ENCODE measurements at regions not wholly inside any gene's neighbourhood (a gene's known extent, or its start where the extent isn't known, plus 50 kb on each side); places are given as distances from the start of the nearest gene placed in this dataset.

DNA sequence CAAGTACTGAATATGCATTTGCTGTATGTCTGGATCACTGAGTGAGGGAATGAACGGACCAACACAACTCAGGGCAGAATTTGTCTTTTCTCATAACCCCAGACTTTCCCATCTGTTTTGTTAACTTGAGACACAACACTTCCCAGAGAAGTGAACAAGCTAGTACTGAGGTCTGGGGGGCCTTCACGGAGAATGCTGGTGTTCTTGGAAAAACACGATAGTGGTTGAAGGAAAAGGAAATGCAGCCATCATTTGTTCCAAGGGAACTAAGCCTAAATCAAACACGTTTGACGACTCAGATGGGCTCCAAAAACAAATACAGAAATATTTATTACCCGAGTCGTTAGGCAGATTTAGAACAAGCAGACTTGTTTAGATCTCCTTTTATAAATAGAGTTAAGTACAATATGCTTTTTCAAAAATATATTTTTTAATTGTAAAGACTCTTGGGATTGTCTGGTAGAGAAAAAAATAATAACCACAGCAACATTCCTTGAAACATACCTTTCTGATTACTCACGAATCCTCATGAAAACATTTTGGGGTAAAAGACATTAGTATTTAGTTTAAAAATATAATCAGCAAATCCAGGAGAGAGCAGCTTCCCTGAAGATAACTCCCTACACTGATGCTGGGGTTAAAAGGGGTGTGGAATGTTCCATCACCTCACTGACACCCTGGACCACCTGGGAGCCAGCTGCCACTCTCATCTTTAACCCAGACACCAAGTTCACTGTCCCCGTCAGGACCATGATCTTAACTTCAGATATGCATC, 427.7 kb upstream of the RUNX1 start:
- no peaks in the 10 kb centered on the region for H3K9me3 ChIP-seq
- TF ChIP-seq, protein P1, sequence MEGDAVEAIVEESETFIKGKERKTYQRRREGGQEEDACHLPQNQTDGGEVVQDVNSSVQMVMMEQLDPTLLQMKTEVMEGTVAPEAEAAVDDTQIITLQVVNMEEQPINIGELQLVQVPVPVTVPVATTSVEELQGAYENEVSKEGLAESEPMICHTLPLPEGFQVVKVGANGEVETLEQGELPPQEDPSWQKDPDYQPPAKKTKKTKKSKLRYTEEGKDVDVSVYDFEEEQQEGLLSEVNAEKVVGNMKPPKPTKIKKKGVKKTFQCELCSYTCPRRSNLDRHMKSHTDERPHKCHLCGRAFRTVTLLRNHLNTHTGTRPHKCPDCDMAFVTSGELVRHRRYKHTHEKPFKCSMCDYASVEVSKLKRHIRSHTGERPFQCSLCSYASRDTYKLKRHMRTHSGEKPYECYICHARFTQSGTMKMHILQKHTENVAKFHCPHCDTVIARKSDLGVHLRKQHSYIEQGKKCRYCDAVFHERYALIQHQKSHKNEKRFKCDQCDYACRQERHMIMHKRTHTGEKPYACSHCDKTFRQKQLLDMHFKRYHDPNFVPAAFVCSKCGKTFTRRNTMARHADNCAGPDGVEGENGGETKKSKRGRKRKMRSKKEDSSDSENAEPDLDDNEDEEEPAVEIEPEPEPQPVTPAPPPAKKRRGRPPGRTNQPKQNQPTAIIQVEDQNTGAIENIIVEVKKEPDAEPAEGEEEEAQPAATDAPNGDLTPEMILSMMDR (IDR thresholded peaks at IDR 0.05), result no peak
- TF ChIP-seq POLR2AphosphoS5 (IDR thresholded peaks at IDR 0.05), result no peak
- no peak for TF ChIP-seq POLR2A (IDR thresholded peaks at IDR 0.05)
- no peak for TF ChIP-seq EP300 (IDR thresholded peaks at IDR 0.05)
- H3K36me3 ChIP-seq, result no peaks in the 10 kb centered on the region
- H3K27ac ChIP-seq, result peak overlapping the region in 3 of 4 donors; percentile 23 to 71 (median 24)
- peaks cover 0 to 10% (median 3%) of the 10 kb centered on the region in 4 donors for H3K4me1 ChIP-seq
- H3K27me3 ChIP-seq, result no peaks in the 10 kb centered on the region
- no peak overlapping the region for H3K4me3 ChIP-seq
- ATAC-seq (ENCODE audit: low FRiP score in 2 of 2) (no peak), DNase-seq (no peak)
- 44 to 53% methylated on average over 9 of the region's 9 CpGs for WGBS, 2 donors

GRCh38 chr21:35475762-35476161, 426.7 kb upstream of the RUNX1 start:
- Histone ChIP-seq H3K4me3 (no peak overlapping the region), H3K27me3 (no peaks in the 10 kb centered on the region), H3K4me1 (peaks cover 0 to 10% (median 3%) of the 10 kb centered on the region in 4 donors), H3K27ac (peak overlapping the region; percentile 23 to 71 (median 31)), H3K36me3 (no peaks in the 10 kb centered on the region), H3K9me3 (no peaks in the 10 kb centered on the region)
- peak in 1 of 2 donors; percentile 81 for ATAC-seq (ENCODE audit: low FRiP score in 2 of 2)
- 28 to 49% methylated on average over 4 of the region's 4 CpGs for WGBS, 2 donors
- TF ChIP-seq POLR2AphosphoS5 (IDR thresholded peaks at IDR 0.05) (no peak), EP300 (IDR thresholded peaks at IDR 0.05) (no peak), POLR2A (IDR thresholded peaks at IDR 0.05) (no peak)
- TF ChIP-seq, protein P1 (IDR thresholded peaks at IDR 0.05), result no peak
- DNase-seq, result no peak

DNA sequence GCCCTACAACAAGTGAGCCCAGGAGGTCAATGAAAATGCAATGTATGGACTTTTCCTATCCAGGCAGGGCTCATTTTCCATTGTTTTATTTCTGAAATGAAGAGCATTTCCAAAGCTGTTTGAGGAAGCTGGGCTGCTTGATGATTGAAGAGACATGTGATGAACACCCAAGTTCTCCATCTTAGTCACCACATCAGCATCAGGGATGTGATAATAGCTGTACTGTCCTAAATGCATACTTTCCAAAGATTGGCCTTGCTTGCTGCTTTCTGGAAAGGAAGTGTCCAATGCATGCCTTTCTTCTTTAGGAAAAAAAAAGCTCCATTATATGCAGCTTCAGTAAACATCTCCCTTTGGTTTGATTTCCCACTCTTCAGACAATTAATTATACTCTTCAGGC, 425.9 kb upstream of the RUNX1 start:
- Histone ChIP-seq H3K4me3 (no peak overlapping the region), H3K27ac (peak overlapping the region in 2 of 4 donors; percentile 3 to 38), H3K4me1 (peaks cover 0 to 10% (median 3%) of the 10 kb centered on the region in 4 donors), H3K9me3 (no peaks in the 10 kb centered on the region), H3K36me3 (no peaks in the 10 kb centered on the region), H3K27me3 (no peaks in the 10 kb centered on the region)
- no peak for TF ChIP-seq POLR2A (IDR thresholded peaks at IDR 0.05)
- peak in 1 of 4 donors; percentile 49 for TF ChIP-seq EP300 (IDR thresholded peaks at IDR 0.05)
- ATAC-seq (ENCODE audit: low FRiP score in 2 of 2) (peak in 1 of 2 donors; percentile 75), DNase-seq (no peak)

GRCh38 chr21:35473496-35473895, 424.4 kb upstream of the RUNX1 start:
- ATAC-seq (ENCODE audit: low FRiP score in 2 of 2) (no peak), DNase-seq (no peak)
- no peaks in the 10 kb centered on the region for H3K27me3 ChIP-seq
- H3K36me3 ChIP-seq, result no peaks in the 10 kb centered on the region
- H3K4me1 ChIP-seq, result peaks cover 0 to 10% (median 3%) of the 10 kb centered on the region in 4 donors
- TF ChIP-seq POLR2A (IDR thresholded peaks at IDR 0.05), result no peak
- no peak for TF ChIP-seq POLR2AphosphoS5 (IDR thresholded peaks at IDR 0.05)
- TF ChIP-seq, protein P1 (IDR thresholded peaks at IDR 0.05), result no peak
- TF ChIP-seq EP300 (IDR thresholded peaks at IDR 0.05), result no peak
- H3K27ac ChIP-seq, result no peak overlapping the region
- 64 to 72% methylated on average over 1 of the region's 1 CpG for WGBS, 2 donors
- no peaks in the 10 kb centered on the region for H3K9me3 ChIP-seq
- no peak overlapping the region for H3K4me3 ChIP-seq

DNA sequence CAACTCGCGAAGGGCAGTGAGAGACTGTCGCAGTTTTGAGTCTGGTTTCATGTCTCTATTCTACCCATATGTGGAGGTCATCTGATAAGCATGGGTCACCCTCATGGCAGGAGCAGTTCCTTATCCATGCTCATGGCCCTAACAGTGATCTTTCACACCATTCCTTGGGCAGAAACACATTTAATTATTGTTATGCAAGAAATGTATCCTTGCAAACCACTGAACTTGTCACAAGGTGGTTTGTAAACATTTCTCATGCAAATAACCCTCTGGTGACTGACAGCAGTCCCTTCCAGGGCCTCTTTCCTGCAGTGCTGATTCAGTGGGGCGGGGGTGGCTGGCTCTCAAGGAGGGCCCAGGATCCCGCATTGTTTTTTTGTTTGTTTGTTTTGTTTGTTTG, 421.4 kb upstream of the RUNX1 start:
- Histone ChIP-seq H3K4me3 (no peak overlapping the region), H3K9me3 (no peaks in the 10 kb centered on the region), H3K27me3 (no peaks in the 10 kb centered on the region), H3K4me1 (peaks cover 0 to under 1% (median 0%) of the 10 kb centered on the region in 4 donors), H3K27ac (no peak overlapping the region), H3K36me3 (no peaks in the 10 kb centered on the region)
- DNase-seq (peak in 1 of 2 donors; percentile 36), ATAC-seq (ENCODE audit: low FRiP score in 2 of 2) (peak in 1 of 2 donors; percentile 47)
- TF ChIP-seq, protein P1 (IDR thresholded peaks at IDR 0.05), result no peak
- peak in 1 of 4 donors; percentile 56 for TF ChIP-seq EP300 (IDR thresholded peaks at IDR 0.05)
- WGBS, 2 donors, result 63 to 70% methylated on average over 5 of the region's 5 CpGs

All from upper lobe of left lung (tissue), 6 donors.